ENCODE measurements at regions not wholly inside any gene's neighbourhood (a gene's known extent, or its start where the extent isn't known, plus 50 kb on each side); places are given as distances from the start of the nearest gene placed in this dataset.
"Not testable (repeated sequence)": the region's sequence is repeated elsewhere in the genome, so short reads cannot be mapped to it uniquely, and the experiment has no call there.

- POLR2A ChIA-PET: interaction anchor here (1.2 kb wide), 1 partner anchor 17 kb away, joined by 3 read pairs; no protein-coding TSS in a partner anchor
- H3K4me1 Mint-ChIP-seq (ENCODE audit: insufficient read depth, unreplicated experiment): peaks cover 4% of the 10 kb centered on the region
- H3K27ac Mint-ChIP-seq (ENCODE audit: low read depth, unreplicated experiment): no peak overlapping the region
- CTCF ChIA-PET: no interaction called here
- DNase-seq (ENCODE audit: unreplicated experiment): no peak
- peaks cover 6% of the 10 kb centered on the region for H3K36me3 Mint-ChIP-seq (ENCODE audit: insufficient read depth, unreplicated experiment)
- TF ChIP-seq, protein P1, sequence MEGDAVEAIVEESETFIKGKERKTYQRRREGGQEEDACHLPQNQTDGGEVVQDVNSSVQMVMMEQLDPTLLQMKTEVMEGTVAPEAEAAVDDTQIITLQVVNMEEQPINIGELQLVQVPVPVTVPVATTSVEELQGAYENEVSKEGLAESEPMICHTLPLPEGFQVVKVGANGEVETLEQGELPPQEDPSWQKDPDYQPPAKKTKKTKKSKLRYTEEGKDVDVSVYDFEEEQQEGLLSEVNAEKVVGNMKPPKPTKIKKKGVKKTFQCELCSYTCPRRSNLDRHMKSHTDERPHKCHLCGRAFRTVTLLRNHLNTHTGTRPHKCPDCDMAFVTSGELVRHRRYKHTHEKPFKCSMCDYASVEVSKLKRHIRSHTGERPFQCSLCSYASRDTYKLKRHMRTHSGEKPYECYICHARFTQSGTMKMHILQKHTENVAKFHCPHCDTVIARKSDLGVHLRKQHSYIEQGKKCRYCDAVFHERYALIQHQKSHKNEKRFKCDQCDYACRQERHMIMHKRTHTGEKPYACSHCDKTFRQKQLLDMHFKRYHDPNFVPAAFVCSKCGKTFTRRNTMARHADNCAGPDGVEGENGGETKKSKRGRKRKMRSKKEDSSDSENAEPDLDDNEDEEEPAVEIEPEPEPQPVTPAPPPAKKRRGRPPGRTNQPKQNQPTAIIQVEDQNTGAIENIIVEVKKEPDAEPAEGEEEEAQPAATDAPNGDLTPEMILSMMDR (IDR thresholded peaks at IDR 0.05; ENCODE audit: unreplicated experiment): no peak
- H3K4me3 Mint-ChIP-seq (ENCODE audit: unreplicated experiment): no peak overlapping the region
- H3K27me3 Mint-ChIP-seq (ENCODE audit: insufficient read depth, unreplicated experiment): no peaks in the 10 kb centered on the region
- no peaks in the 10 kb centered on the region for H3K9me3 Mint-ChIP-seq (ENCODE audit: unreplicated experiment)
- intact Hi-C loops (cut with micrococcal nuclease): no loop called here
- no TSS peak for BruUV-seq (replicated peaks)
These were observed 62.4 kb upstream of the PPARGC1A start for GRCh38 chr4:23952258-23952657.

DNA sequence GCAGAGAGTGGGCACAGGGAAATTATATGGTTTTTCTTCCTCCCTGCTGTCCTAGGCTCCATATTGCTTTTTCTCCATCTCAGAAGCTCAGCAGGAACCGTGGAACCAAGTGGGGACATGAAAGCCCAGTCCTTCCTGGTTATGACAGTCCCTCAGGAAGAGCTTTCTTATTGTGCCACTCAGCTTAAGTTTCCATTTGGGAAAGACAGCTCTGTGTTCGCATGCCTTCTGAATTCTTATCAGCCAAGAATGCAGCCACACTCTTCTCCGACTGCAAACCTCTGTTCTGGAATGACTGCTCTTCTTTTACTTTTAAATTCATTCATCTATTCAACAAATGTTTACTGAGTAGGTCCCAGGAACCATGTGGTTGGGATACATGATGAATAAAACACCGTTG lies 58.0 kb upstream of the PPARGC1A start:
- Mint-ChIP-seq H3K4me3 (ENCODE audit: unreplicated experiment) (no peak overlapping the region), H3K36me3 (ENCODE audit: insufficient read depth, unreplicated experiment) (no peaks in the 10 kb centered on the region), H3K27ac (ENCODE audit: low read depth, unreplicated experiment) (no peak overlapping the region), H3K27me3 (ENCODE audit: insufficient read depth, unreplicated experiment) (no peaks in the 10 kb centered on the region), H3K9me3 (ENCODE audit: unreplicated experiment) (no peaks in the 10 kb centered on the region), H3K4me1 (ENCODE audit: insufficient read depth, unreplicated experiment) (peaks cover 22% of the 10 kb centered on the region)
- POLR2A ChIA-PET: interaction anchor here (1.1 to 1.8 kb wide), 2 partner anchors 13 to 54 kb away, joined by 3 to 7 read pairs; no protein-coding TSS in a partner anchor
- no peak for DNase-seq (ENCODE audit: unreplicated experiment)
- BruUV-seq (replicated peaks): no TSS peak
- intact Hi-C loops (cut with micrococcal nuclease): no loop called here
- CTCF ChIA-PET: interaction anchor here (0.5 to 1.2 kb wide), 4 partner anchors 9 to 1033 kb away, joined by 3 to 4 read pairs (median 4); no protein-coding TSS in a partner anchor
- TF ChIP-seq, protein P1 (IDR thresholded peaks at IDR 0.05; ENCODE audit: unreplicated experiment): no peak

GRCh38 chr4:23946299-23946698 lies 56.5 kb upstream of the PPARGC1A start:
- CTCF ChIA-PET: no interaction called here
- BruUV-seq (replicated peaks): no TSS peak
- Mint-ChIP-seq H3K4me1 (ENCODE audit: insufficient read depth, unreplicated experiment) (peaks cover 35% of the 10 kb centered on the region), H3K4me3 (ENCODE audit: unreplicated experiment) (no peak overlapping the region), H3K9me3 (ENCODE audit: unreplicated experiment) (no peaks in the 10 kb centered on the region), H3K36me3 (ENCODE audit: insufficient read depth, unreplicated experiment) (no peaks in the 10 kb centered on the region), H3K27me3 (ENCODE audit: insufficient read depth, unreplicated experiment) (no peaks in the 10 kb centered on the region), H3K27ac (ENCODE audit: low read depth, unreplicated experiment) (peak overlapping the region; percentile 57)
- DNase-seq (ENCODE audit: unreplicated experiment): no peak
- TF ChIP-seq, protein P1 (IDR thresholded peaks at IDR 0.05; ENCODE audit: unreplicated experiment): no peak
- POLR2A ChIA-PET: interaction anchor here (0.6 to 1.8 kb wide), 2 partner anchors 12 to 176 kb away, joined by 4 to 7 read pairs; no protein-coding TSS in a partner anchor
- intact Hi-C loops (cut with micrococcal nuclease): no loop called here

DNA sequence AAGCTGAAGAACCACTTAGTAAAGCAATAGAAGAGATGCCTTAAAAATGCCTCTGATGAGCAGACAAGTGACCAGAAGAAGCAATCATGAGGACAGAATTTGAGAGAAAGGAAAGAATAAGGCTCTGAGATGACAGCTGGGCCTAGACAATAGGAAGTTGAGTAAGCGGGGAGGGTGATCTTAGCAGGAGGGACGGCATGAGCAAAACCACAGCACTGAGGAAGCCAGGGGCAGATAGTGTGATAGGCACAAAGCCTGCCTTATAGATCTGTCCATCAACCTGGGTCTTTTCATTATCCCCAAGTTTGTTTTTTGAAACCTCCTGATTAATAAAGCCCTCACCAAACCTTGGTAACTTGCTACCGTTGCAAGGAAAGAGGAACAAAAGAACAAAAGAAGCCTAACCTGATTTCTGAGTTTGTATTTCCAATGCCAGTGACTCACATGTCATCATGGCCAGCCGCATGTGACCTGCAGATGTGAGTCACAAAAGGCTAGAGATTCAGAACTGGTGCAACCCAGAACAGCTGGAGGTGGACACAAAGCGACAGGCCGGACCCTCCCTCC lies 55.7 kb upstream of the PPARGC1A start:
- no peaks in the 10 kb centered on the region for H3K36me3 Mint-ChIP-seq (ENCODE audit: insufficient read depth, unreplicated experiment)
- peak overlapping the region; percentile 57 for H3K27ac Mint-ChIP-seq (ENCODE audit: low read depth, unreplicated experiment)
- H3K27me3 Mint-ChIP-seq (ENCODE audit: insufficient read depth, unreplicated experiment): no peaks in the 10 kb centered on the region
- H3K4me1 Mint-ChIP-seq (ENCODE audit: insufficient read depth, unreplicated experiment): peaks cover 35% of the 10 kb centered on the region
- ChIA-PET CTCF (no interaction called here), POLR2A (interaction anchor here (0.6 to 1.5 kb wide), 4 partner anchors 57 to 810 kb away, joined by 3 to 4 read pairs (median 3); no protein-coding TSS in a partner anchor)
- TF ChIP-seq, protein P1 (IDR thresholded peaks at IDR 0.05; ENCODE audit: unreplicated experiment): no peak
- H3K4me3 Mint-ChIP-seq (ENCODE audit: unreplicated experiment): no peak overlapping the region
- intact Hi-C loops (cut with micrococcal nuclease): no loop called here
- BruUV-seq (replicated peaks): no TSS peak
- no peaks in the 10 kb centered on the region for H3K9me3 Mint-ChIP-seq (ENCODE audit: unreplicated experiment)
- DNase-seq (ENCODE audit: unreplicated experiment): peak; percentile 65

DNA sequence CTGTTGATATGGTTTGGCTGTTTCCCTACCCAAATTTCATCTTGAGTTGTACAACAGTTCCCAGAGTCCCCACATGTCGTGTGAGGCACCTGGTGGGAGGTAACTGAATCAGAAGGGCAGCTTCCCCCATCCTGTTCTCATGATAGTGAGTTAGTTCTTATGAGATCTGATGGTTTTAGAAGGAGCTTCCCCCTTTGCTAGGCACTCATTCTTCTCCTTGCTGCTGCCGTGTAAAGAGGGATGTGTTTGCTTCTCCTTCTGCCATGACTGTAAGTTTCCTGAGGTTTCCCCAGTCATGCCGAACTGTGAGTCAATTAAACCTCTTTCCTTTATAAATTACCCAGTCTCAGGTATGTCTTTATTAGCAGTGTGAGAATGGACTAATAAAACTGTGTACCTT lies 54.7 kb upstream of the PPARGC1A start:
- BruUV-seq (replicated peaks); H3K36me3 Mint-ChIP-seq (ENCODE audit: insufficient read depth, unreplicated experiment); H3K27me3 Mint-ChIP-seq (ENCODE audit: insufficient read depth, unreplicated experiment); intact Hi-C loops (cut with micrococcal nuclease); H3K9me3 Mint-ChIP-seq (ENCODE audit: unreplicated experiment); H3K4me3 Mint-ChIP-seq (ENCODE audit: unreplicated experiment); DNase-seq (ENCODE audit: unreplicated experiment): not testable (repeated sequence)
- Mint-ChIP-seq H3K27ac (ENCODE audit: low read depth, unreplicated experiment) (peak overlapping the region; percentile 27), H3K4me1 (ENCODE audit: insufficient read depth, unreplicated experiment) (peaks cover 35% of the 10 kb centered on the region)
- CTCF ChIA-PET: interaction anchor here (0.7 to 0.9 kb wide), 3 partner anchors 12 to 219 kb away, joined by 3 to 5 read pairs (median 3); no protein-coding TSS in a partner anchor
- POLR2A ChIA-PET: interaction anchor here (1.5 kb wide), 1 partner anchor 58 kb away, joined by 3 read pairs; no protein-coding TSS in a partner anchor
